GM23338 (cell line): ENCODE measurements at regions not wholly inside any gene's neighbourhood (a gene's known extent, or its start where the extent isn't known, plus 50 kb on each side); places are given as distances from the start of the nearest gene placed in this dataset.
A peak's percentile ranks its signal among the peaks of the same experiment; 100 is the strongest.

Source experiments
- ATAC-seq: fragments of 200-7000 bp; cut with Tn5 transposase; 3 replicates; pipeline ENCODE4 v1.9.1; 2020
- DNase-seq: peaks from one replicate; pipeline ENCODE4 v3.0.0-alpha.2; 2015; ENCODE audit warnings: low spot score
- H2AFZ ChIP-seq: fragments of 200-600 bp; sonication (generic); 2 replicates; pipeline ENCODE4 v1.8.0; 2016; ENCODE audit warnings: antibody characterized with exemption, mild to moderate bottlenecking, moderate library complexity
- H3F3A ChIP-seq: fragments of 200-600 bp; sonication (generic); replicated peaks from 2 replicates; pipeline ENCODE4 v1.8.0; 2017; ENCODE audit warnings: antibody characterized with exemption, mixed run types, low read depth
- H3K27ac ChIP-seq: fragments of 200-600 bp; sonication (generic); 2 replicates; pipeline ENCODE4 v1.6.1; 2016; ENCODE audit warnings: low read depth
- H3K27me3 ChIP-seq: fragments of 200-600 bp; sonication (generic); 2 replicates; pipeline ENCODE4 v1.8.0; 2016; ENCODE audit warnings: mild to moderate bottlenecking, mixed run types, moderate library complexity; ENCODE audit not compliant: insufficient read depth
- H3K36me3 ChIP-seq: fragments of 200-600 bp; sonication (generic); 2 replicates; pipeline ENCODE4 v1.8.0; 2016; ENCODE audit warnings: mild to moderate bottlenecking; ENCODE audit not compliant: insufficient read depth
- H3K4me1 ChIP-seq: fragments of 200-600 bp; sonication (generic); 2 replicates; pipeline ENCODE4 v1.8.0; 2016; ENCODE audit warnings: mild to moderate bottlenecking, moderate library complexity; ENCODE audit not compliant: insufficient read depth
- H3K4me2 ChIP-seq: fragments of 200-600 bp; sonication (generic); 2 replicates; pipeline ENCODE4 v1.7.1; 2017; ENCODE audit warnings: mixed run types
- H3K4me3 ChIP-seq: fragments of 200-600 bp; sonication (generic); 2 replicates; pipeline ENCODE4 v1.6.1; 2016; ENCODE audit warnings: mixed run types
- H3K79me2 ChIP-seq: fragments of 200-600 bp; sonication (generic); replicated peaks from 2 replicates; pipeline ENCODE4 v1.8.0; 2017; ENCODE audit warnings: mild to moderate bottlenecking; ENCODE audit not compliant: insufficient read depth
- H3K9me2 ChIP-seq: fragments of 200-600 bp; sonication (generic); 2 replicates; pipeline ENCODE4 v1.8.0; 2017; ENCODE audit not compliant: insufficient read depth
- H4K20me1 ChIP-seq: fragments of 200-600 bp; sonication (generic); replicated peaks from 2 replicates; pipeline ENCODE4 v1.8.0; 2017; ENCODE audit warnings: mild to moderate bottlenecking; ENCODE audit not compliant: insufficient read depth
- H3K27ac Mint-ChIP-seq: 2 replicates; pipeline ENCODE4 v1.8.0; 2020; ENCODE audit warnings: inconsistent platforms, mild to moderate bottlenecking, moderate library complexity, mixed read lengths
- H3K27me3 Mint-ChIP-seq: 3 replicates; pipeline ENCODE4 v1.8.0; 2022; ENCODE audit warnings: low read depth, mild to moderate bottlenecking, moderate library complexity, mixed read lengths, inconsistent platforms; ENCODE audit not compliant: insufficient read depth, poor library complexity
- H3K36me3 Mint-ChIP-seq: 3 replicates; pipeline ENCODE4 v1.8.0; 2021; ENCODE audit warnings: low read depth, mild to moderate bottlenecking, inconsistent platforms, moderate library complexity, mixed read lengths
- H3K4me1 Mint-ChIP-seq: 3 replicates; pipeline ENCODE4 v1.8.0; 2020; ENCODE audit warnings: mild to moderate bottlenecking, inconsistent platforms, mixed read lengths
- H3K4me3 Mint-ChIP-seq: 3 replicates; pipeline ENCODE4 v1.8.0; 2021; ENCODE audit warnings: moderate library complexity, mild to moderate bottlenecking, inconsistent platforms, mixed read lengths
- H3K9me3 Mint-ChIP-seq: 3 replicates; pipeline ENCODE4 v1.8.0; 2020; ENCODE audit warnings: moderate library complexity, mild to moderate bottlenecking, inconsistent platforms, mixed read lengths
- CREB1 ChIP-seq: fragments of 250-450 bp; sonication (Bioruptor Pico); IDR thresholded peaks from 2 replicates; pipeline ENCODE4 v1.5.0; 2020; ENCODE audit warnings: low read depth, mild to moderate bottlenecking, moderate library complexity
- EZH2 ChIP-seq: fragments of 200-600 bp; sonication (generic); IDR thresholded peaks from one replicate; pipeline ENCODE4 v1.8.0; 2017; ENCODE audit warnings: antibody characterized with exemption, mild to moderate bottlenecking, low read depth; ENCODE audit not compliant: unreplicated experiment
- EZH2phosphoT487 ChIP-seq: fragments of 200-600 bp; sonication (generic); IDR thresholded peaks from one replicate; pipeline ENCODE4 v1.8.1; 2018; ENCODE audit warnings: antibody characterized with exemption; ENCODE audit not compliant: unreplicated experiment
- JUNB ChIP-seq: IDR thresholded peaks from one replicate; pipeline ENCODE4 v1.6.1; 2016; ENCODE audit warnings: antibody characterized with exemption; ENCODE audit not compliant: unreplicated experiment
- POLR2AphosphoS5 ChIP-seq: IDR thresholded peaks from 2 replicates; pipeline ENCODE4 v1.6.1; 2016; ENCODE audit warnings: antibody characterized with exemption, low read depth
- ZNF114 ChIP-seq: fragments of 250-450 bp; sonication (Bioruptor Pico); IDR thresholded peaks from 2 replicates; pipeline ENCODE4 v1.5.0; 2020; ENCODE audit warnings: mild to moderate bottlenecking, moderate library complexity
- TF ChIP-seq, protein P1 (sequence below), 2 experiments: fragments of 200-600 bp in 1 of 2; sonication (generic) in 1 of 2; conservative IDR thresholded peaks; 2 replicates each; pipeline versions ENCODE4 v1.5.1 to v1.6.1; 2016 to 2017; ENCODE audit warnings: antibody characterized with exemption in 2 of 2, low read depth in 2 of 2, mild to moderate bottlenecking in 2 of 2, moderate library complexity in 1 of 2
- TF ChIP-seq, protein P2 (sequence below): IDR thresholded peaks from one replicate; pipeline ENCODE4 v1.6.1; 2018; ENCODE audit warnings: antibody characterized with exemption; ENCODE audit not compliant: unreplicated experiment

GRCh38 chr13:50376895-50377575 lies 361.8 kb downstream of the KCNRG start:
- ATAC-seq, result peak; percentile 93
- H3K27me3 ChIP-seq, result no peaks in the 10 kb centered on the region
- Mint-ChIP-seq H3K27ac (no peak overlapping the region), H3K9me3 (peaks cover 18% of the 10 kb centered on the region), H3K27me3 (no peaks in the 10 kb centered on the region), H3K4me3 (no peak overlapping the region), H3K4me1 (peaks cover 45% of the 10 kb centered on the region), H3K36me3 (peaks cover 18% of the 10 kb centered on the region)
- H2AFZ ChIP-seq, result no peak overlapping the region
- H3K36me3 ChIP-seq, result no peaks in the 10 kb centered on the region; the same call in 1 of the 2 replicates
- DNase-seq, result peak; percentile 70
- H3K4me3 ChIP-seq, result no peak overlapping the region
- H3K27ac ChIP-seq, result no peak overlapping the region
- no peaks in the 10 kb centered on the region for H4K20me1 ChIP-seq
- TF ChIP-seq EZH2phosphoT487, result no peak
- TF ChIP-seq POLR2AphosphoS5, result no peak
- TF ChIP-seq, protein P1, sequence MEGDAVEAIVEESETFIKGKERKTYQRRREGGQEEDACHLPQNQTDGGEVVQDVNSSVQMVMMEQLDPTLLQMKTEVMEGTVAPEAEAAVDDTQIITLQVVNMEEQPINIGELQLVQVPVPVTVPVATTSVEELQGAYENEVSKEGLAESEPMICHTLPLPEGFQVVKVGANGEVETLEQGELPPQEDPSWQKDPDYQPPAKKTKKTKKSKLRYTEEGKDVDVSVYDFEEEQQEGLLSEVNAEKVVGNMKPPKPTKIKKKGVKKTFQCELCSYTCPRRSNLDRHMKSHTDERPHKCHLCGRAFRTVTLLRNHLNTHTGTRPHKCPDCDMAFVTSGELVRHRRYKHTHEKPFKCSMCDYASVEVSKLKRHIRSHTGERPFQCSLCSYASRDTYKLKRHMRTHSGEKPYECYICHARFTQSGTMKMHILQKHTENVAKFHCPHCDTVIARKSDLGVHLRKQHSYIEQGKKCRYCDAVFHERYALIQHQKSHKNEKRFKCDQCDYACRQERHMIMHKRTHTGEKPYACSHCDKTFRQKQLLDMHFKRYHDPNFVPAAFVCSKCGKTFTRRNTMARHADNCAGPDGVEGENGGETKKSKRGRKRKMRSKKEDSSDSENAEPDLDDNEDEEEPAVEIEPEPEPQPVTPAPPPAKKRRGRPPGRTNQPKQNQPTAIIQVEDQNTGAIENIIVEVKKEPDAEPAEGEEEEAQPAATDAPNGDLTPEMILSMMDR (conservative IDR thresholded peaks at IDR 0.05; ENCODE audit: low read depth in 2 of 2), result peak; percentile 53 to 79
- no peak for TF ChIP-seq EZH2
- TF ChIP-seq CREB1 (CRISPR knock-in tag), result no peak
- no peaks in the 10 kb centered on the region for H3F3A ChIP-seq
- no peaks in the 10 kb centered on the region for H3K79me2 ChIP-seq
- peaks cover 8% of the 10 kb centered on the region; the same call in 1 of the 2 replicates for H3K9me2 ChIP-seq
- peak overlapping the region; percentile 49 for H3K4me2 ChIP-seq
- peaks cover 35% of the 10 kb centered on the region for H3K4me1 ChIP-seq

- Mint-ChIP-seq H3K27me3 (no peaks in the 10 kb centered on the region), H3K9me3 (peaks cover 23% of the 10 kb centered on the region), H3K27ac (no peak overlapping the region), H3K4me3 (0 out of 3 replicates have a peak overlapping the region, but pooled peaks have one; percentile 32), H3K36me3 (peaks cover 24% of the 10 kb centered on the region), H3K4me1 (peaks cover 45% of the 10 kb centered on the region)
- H3K27ac ChIP-seq, result no peak overlapping the region
- H3K4me1 ChIP-seq, result peaks cover 35% of the 10 kb centered on the region
- no peaks in the 10 kb centered on the region for H3K79me2 ChIP-seq
- no peaks in the 10 kb centered on the region; the same call in 1 of the 2 replicates for H3K36me3 ChIP-seq
- H4K20me1 ChIP-seq, result no peaks in the 10 kb centered on the region
- peaks cover 8% of the 10 kb centered on the region; the same call in 1 of the 2 replicates for H3K9me2 ChIP-seq
- H3K4me3 ChIP-seq, result peak overlapping the region; percentile 33; the same call in 1 of the 2 replicates
- ATAC-seq (peak; percentile 33), DNase-seq (peak; percentile 46)
- H3K27me3 ChIP-seq, result no peaks in the 10 kb centered on the region
- H3F3A ChIP-seq, result no peaks in the 10 kb centered on the region
- no peak overlapping the region for H2AFZ ChIP-seq
- peak overlapping the region; percentile 49 for H3K4me2 ChIP-seq
- TF ChIP-seq, protein P2, sequence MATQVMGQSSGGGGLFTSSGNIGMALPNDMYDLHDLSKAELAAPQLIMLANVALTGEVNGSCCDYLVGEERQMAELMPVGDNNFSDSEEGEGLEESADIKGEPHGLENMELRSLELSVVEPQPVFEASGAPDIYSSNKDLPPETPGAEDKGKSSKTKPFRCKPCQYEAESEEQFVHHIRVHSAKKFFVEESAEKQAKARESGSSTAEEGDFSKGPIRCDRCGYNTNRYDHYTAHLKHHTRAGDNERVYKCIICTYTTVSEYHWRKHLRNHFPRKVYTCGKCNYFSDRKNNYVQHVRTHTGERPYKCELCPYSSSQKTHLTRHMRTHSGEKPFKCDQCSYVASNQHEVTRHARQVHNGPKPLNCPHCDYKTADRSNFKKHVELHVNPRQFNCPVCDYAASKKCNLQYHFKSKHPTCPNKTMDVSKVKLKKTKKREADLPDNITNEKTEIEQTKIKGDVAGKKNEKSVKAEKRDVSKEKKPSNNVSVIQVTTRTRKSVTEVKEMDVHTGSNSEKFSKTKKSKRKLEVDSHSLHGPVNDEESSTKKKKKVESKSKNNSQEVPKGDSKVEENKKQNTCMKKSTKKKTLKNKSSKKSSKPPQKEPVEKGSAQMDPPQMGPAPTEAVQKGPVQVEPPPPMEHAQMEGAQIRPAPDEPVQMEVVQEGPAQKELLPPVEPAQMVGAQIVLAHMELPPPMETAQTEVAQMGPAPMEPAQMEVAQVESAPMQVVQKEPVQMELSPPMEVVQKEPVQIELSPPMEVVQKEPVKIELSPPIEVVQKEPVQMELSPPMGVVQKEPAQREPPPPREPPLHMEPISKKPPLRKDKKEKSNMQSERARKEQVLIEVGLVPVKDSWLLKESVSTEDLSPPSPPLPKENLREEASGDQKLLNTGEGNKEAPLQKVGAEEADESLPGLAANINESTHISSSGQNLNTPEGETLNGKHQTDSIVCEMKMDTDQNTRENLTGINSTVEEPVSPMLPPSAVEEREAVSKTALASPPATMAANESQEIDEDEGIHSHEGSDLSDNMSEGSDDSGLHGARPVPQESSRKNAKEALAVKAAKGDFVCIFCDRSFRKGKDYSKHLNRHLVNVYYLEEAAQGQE, result no peak
- TF ChIP-seq, protein P1 (conservative IDR thresholded peaks at IDR 0.05; ENCODE audit: low read depth in 2 of 2), result no peak
- TF ChIP-seq ZNF114 (CRISPR knock-in tag) (no peak), POLR2AphosphoS5 (no peak), JUNB (no peak)
These were observed 362.6 kb downstream of the KCNRG start for GRCh38 chr13:50377726-50378270.
